Liver (tissue), 3 donors: ENCODE measurements at regions not wholly inside any gene's neighbourhood (a gene's known extent, or its start where the extent isn't known, plus 50 kb on each side); places are given as distances from the start of the nearest gene placed in this dataset.

Source experiments
- ATF3 ChIP-seq: IDR thresholded peaks from 2 replicates; pipeline ENCODE4 v1.6.1; 2016; ENCODE audit warnings: antibody characterized with exemption
- CTCF ChIP-seq: fragments of 150-350 bp; IDR thresholded peaks from 2 replicates; pipeline ENCODE4 v1.5.1; 2017; ENCODE audit warnings: improper control_type of control experiment, low read depth, low read length; ENCODE audit not compliant: missing input control
- EGR1 ChIP-seq, 2 donors: IDR thresholded peaks; 2 replicates each; pipeline ENCODE4 v1.6.1; 2016 to 2018; ENCODE audit warnings: antibody characterized with exemption in 2 of 2, low read depth in 2 of 2
- GABPA ChIP-seq, 2 donors: IDR thresholded peaks in 1 of 2; conservative IDR thresholded peaks in 1 of 2; 2 replicates each; pipeline ENCODE4 v1.6.1; 2016; ENCODE audit warnings: antibody characterized with exemption in 2 of 2, mild to moderate bottlenecking in 1 of 2, moderate library complexity in 1 of 2
- HNF4G ChIP-seq: IDR thresholded peaks from 2 replicates; pipeline ENCODE4 v1.6.1; 2016; ENCODE audit warnings: antibody characterized with exemption
- MAX ChIP-seq: IDR thresholded peaks from 2 replicates; pipeline ENCODE4 v1.6.1; 2016; ENCODE audit warnings: antibody characterized with exemption
- RAD21 ChIP-seq, 2 donors: IDR thresholded peaks; 2 replicates each; pipeline ENCODE4 v1.6.1; 2016; ENCODE audit warnings: antibody characterized with exemption in 2 of 2, mild to moderate bottlenecking in 2 of 2
- REST ChIP-seq: IDR thresholded peaks from 2 replicates; pipeline ENCODE4 v1.6.1; 2016; ENCODE audit warnings: antibody characterized with exemption, mild to moderate bottlenecking
- RXRA ChIP-seq, 2 donors: IDR thresholded peaks; 2 replicates each; pipeline ENCODE4 v1.6.1; 2017 to 2018; ENCODE audit warnings: antibody characterized with exemption in 2 of 2, mild to moderate bottlenecking in 1 of 2
- SP1 ChIP-seq: IDR thresholded peaks from 2 replicates; pipeline ENCODE4 v1.6.1; 2018; ENCODE audit warnings: antibody characterized with exemption, mild to moderate bottlenecking
- TAF1 ChIP-seq: conservative IDR thresholded peaks from 2 replicates; pipeline ENCODE4 v1.6.1; 2016; ENCODE audit warnings: antibody characterized with exemption, mild to moderate bottlenecking
- ZBTB33 ChIP-seq: IDR thresholded peaks from 2 replicates; pipeline ENCODE4 v1.6.1; 2016; ENCODE audit warnings: antibody characterized with exemption
- donor health status: healthy.
- donor health status: healthy.

GRCh38 chr6:28655164-28655563 is 129.5 kb downstream of the GPX5 start:
- TF ChIP-seq MAX (no peak), SP1 (no peak), CTCF (no peak), EGR1 (IDR thresholded peaks at IDR 0.05; ENCODE audit: low read depth in 2 of 2) (no peak), REST (no peak), ATF3 (no peak), TAF1 (no peak), GABPA (IDR thresholded peaks at IDR 0.05 in 1 of 2, conservative IDR thresholded peaks at IDR 0.05 in 1 of 2) (no peak), RAD21 (IDR thresholded peaks at IDR 0.05) (no peak), ZBTB33 (no peak), RXRA (IDR thresholded peaks at IDR 0.05) (no peak), HNF4G (no peak)
